ENCODE measurements at regions not wholly inside any gene's neighbourhood (a gene's known extent, or its start where the extent isn't known, plus 50 kb on each side); places are given as distances from the start of the nearest gene placed in this dataset.

- no peak for DNase-seq (ENCODE audit: low spot score)
These were observed 177.1 kb downstream of the PARM1 start for GRCh38 chr4:75110061-75110460.

- DNase-seq (ENCODE audit: low spot score): no peak
These were observed 175.1 kb downstream of the PARM1 start for GRCh38 chr4:75107755-75108612.

- no peak for DNase-seq (ENCODE audit: low spot score)
These were observed 169.8 kb downstream of the PARM1 start for GRCh38 chr4:75102787-75103085.

DNA sequence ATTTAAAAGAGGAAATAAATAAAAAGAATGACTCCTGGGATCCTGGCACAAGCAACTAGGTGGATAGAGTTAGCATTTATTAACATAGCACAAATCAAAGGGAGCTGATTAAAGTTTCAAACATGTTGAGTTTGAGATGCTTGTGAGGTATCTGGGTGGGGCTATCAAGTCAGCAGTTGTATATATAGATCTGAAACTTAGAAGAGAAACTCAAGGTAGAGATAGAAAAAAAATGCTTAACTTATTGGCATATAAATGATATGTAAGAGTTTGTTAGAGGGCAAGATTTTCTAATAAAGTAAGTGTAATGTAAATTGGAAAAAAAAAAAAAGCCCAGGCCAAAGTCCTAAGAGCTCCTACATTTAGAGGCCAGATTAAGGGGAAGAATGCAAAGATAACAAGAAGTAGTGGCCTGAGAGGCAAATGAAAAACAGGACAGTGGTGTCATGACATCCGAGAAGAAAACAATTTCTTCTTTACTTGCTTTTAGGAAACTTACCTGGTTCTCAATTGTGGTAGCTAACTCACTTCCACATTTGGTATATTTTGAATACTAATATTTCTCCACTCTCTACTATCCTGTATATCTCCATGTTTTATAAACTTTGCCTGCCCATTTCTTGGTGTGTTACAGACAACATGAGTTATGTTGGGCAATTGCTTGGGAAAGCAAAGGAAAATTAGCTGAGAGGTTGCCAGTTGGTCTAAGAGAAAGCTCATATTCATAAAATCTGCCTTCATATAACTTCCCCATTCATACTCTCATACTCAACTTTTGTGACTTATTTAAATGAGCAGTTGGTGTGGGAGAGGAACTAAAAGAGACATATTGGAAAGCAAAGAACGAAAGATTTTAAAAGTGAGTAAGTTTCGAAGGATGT, 169.2 kb downstream of the PARM1 start:
- no peak for DNase-seq (ENCODE audit: low spot score)

Data from A172 (cell line).